Neural cell (in vitro differentiated cells): ENCODE measurements at regions not wholly inside any gene's neighbourhood (a gene's known extent, or its start where the extent isn't known, plus 50 kb on each side); places are given as distances from the start of the nearest gene placed in this dataset.

Experiments used
- H2AFZ ChIP-seq: fragments of 200-600, 300-800 bp; sonication (generic), shearing (Covaris generic); 2 replicates; pipeline ENCODE4 v1.6.0; 2014; ENCODE audit warnings: low read depth, mild to moderate bottlenecking, antibody characterized with exemption, low read length, moderate library complexity
- H3F3A ChIP-seq: fragments of 200-600 bp; shearing (Covaris generic); 2 replicates; pipeline ENCODE4 v1.6.1; 2016; ENCODE audit warnings: mild to moderate bottlenecking, moderate library complexity, mixed read lengths, antibody characterized with exemption, low read length; ENCODE audit not compliant: insufficient read depth, poor library complexity, severe bottlenecking
- H3K27ac ChIP-seq: fragments of 200-600, 300-800 bp; sonication (generic), shearing (Covaris generic); 2 replicates; pipeline ENCODE4 v1.5.1; 2014; ENCODE audit warnings: mild to moderate bottlenecking, low read length, moderate library complexity
- H3K27me3 ChIP-seq: fragments of 300-800, 200-600 bp; sonication (generic), shearing (Covaris generic); 2 replicates; pipeline ENCODE4 v1.6.0; 2014; ENCODE audit warnings: mild to moderate bottlenecking, low read depth, low read length, moderate library complexity; ENCODE audit not compliant: insufficient read depth
- H3K36me3 ChIP-seq: fragments of 300-800, 200-600 bp; sonication (generic), shearing (Covaris generic); 2 replicates; pipeline ENCODE4 v1.5.1; 2014; ENCODE audit warnings: mild to moderate bottlenecking, antibody characterized with exemption, low read length, moderate library complexity; ENCODE audit not compliant: insufficient read depth
- H3K4me2 ChIP-seq: fragments of 300-800, 200-600 bp; sonication (generic), shearing (Covaris generic); 2 replicates; pipeline ENCODE4 v1.6.0; 2014; ENCODE audit warnings: mild to moderate bottlenecking, low read length
- H3K4me3 ChIP-seq: fragments of 300-800, 200-600 bp; sonication (generic), shearing (Covaris generic); 2 replicates; pipeline ENCODE4 v1.5.1; 2014; ENCODE audit warnings: mild to moderate bottlenecking, low read length, moderate library complexity
- H3K79me2 ChIP-seq: fragments of 200-600 bp; shearing (Covaris generic); replicated peaks from 2 replicates; pipeline ENCODE4 v1.6.0; 2014; ENCODE audit warnings: mild to moderate bottlenecking, low read length, moderate library complexity; ENCODE audit not compliant: insufficient read depth
- H3K9ac ChIP-seq: fragments of 300-800, 200-600 bp; sonication (generic), shearing (Covaris generic); 2 replicates; pipeline ENCODE4 v1.6.1; 2016; ENCODE audit warnings: mild to moderate bottlenecking, low read length, mixed read lengths
- H3K9me2 ChIP-seq: fragments of 200-600 bp; shearing (Covaris generic); 2 replicates; pipeline ENCODE4 v1.6.1; 2016; ENCODE audit warnings: mild to moderate bottlenecking, low read length, mixed read lengths; ENCODE audit not compliant: insufficient read depth
- H3K9me3 ChIP-seq: fragments of 200-600, 300-800 bp; sonication (generic), shearing (Covaris generic); 2 replicates; pipeline ENCODE4 v1.6.1; 2016; ENCODE audit warnings: mild to moderate bottlenecking, mixed run types, low read length, moderate library complexity, mixed read lengths
- H4K20me1 ChIP-seq: fragments of 200-600 bp; shearing (Covaris generic); 2 replicates; pipeline ENCODE4 v1.6.1; 2016; ENCODE audit warnings: mild to moderate bottlenecking, mixed run types; ENCODE audit not compliant: insufficient read depth
- EP300 ChIP-seq: fragments of 450-650 bp; conservative IDR thresholded peaks from 2 replicates; pipeline ENCODE4 v1.6.1; 2014; ENCODE audit warnings: antibody characterized with exemption, mild to moderate bottlenecking, moderate library complexity; ENCODE audit not compliant: poor library complexity, severe bottlenecking
- EZH2 ChIP-seq: fragments of 200-600, 300-800 bp; shearing (Covaris generic), sonication (generic); IDR thresholded peaks from 2 replicates; pipeline ENCODE4 v1.6.1; 2014; ENCODE audit warnings: antibody characterized with exemption, low read length, borderline replicate concordance, mild to moderate bottlenecking; ENCODE audit not compliant: insufficient read depth, poor library complexity, severe bottlenecking
- MXI1 ChIP-seq: fragments of 450-650 bp; conservative IDR thresholded peaks from 2 replicates; pipeline ENCODE4 v1.6.1; 2014; ENCODE audit warnings: antibody characterized with exemption, mild to moderate bottlenecking; ENCODE audit not compliant: poor library complexity, severe bottlenecking
- POLR2AphosphoS5 ChIP-seq: IDR thresholded peaks from 2 replicates; pipeline ENCODE4 v1.6.1; 2012
- RAD21 ChIP-seq: fragments of 450-650 bp; conservative IDR thresholded peaks from 2 replicates; pipeline ENCODE4 v1.6.1; 2014; ENCODE audit warnings: antibody characterized with exemption, mild to moderate bottlenecking, moderate library complexity
- SMC3 ChIP-seq: fragments of 450-650 bp; conservative IDR thresholded peaks from 2 replicates; pipeline ENCODE4 v1.6.1; 2014; ENCODE audit warnings: antibody characterized with exemption, mild to moderate bottlenecking, moderate library complexity; ENCODE audit not compliant: poor library complexity
- TAF1 ChIP-seq: IDR thresholded peaks from 2 replicates; pipeline ENCODE4 v1.6.1; 2012; ENCODE audit warnings: low read depth
- TF ChIP-seq, protein P1 (sequence below): IDR thresholded peaks from 2 replicates; pipeline ENCODE4 v1.6.1; 2012; ENCODE audit warnings: borderline replicate concordance
- TF ChIP-seq, protein P2 (sequence below): fragments of 450-650 bp; IDR thresholded peaks from 2 replicates; pipeline ENCODE4 v1.5.1; 2014; ENCODE audit warnings: antibody characterized with exemption, mild to moderate bottlenecking, moderate library complexity; ENCODE audit not compliant: poor library complexity, severe bottlenecking

DNA sequence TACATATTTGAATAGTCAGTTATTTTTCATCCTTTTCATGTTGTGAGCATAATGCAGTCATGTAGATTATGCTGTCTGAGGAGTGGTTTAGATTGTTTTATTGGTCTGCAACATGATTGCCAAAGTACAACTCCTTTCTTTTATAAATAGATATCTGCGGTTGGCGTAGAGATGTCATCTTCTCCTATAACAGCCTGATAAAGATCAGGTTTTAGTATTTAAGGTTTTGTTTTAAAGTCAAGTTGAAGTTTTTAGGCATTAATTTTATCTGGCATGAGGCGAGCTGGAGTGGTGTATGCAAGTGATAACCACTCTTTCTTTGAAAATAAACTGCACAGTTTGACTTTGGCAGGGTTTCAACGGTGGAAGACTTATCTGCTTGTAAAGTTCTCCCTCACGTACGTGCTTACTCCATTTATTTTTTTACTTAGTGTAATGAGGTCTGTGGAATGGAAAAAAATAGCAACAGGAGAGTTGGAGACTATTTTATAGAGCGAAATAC lies 126.3 kb downstream of the FBXO8 start:
- no peaks in the 10 kb centered on the region for H3K36me3 ChIP-seq
- no peaks in the 10 kb centered on the region for H3K9me3 ChIP-seq
- no peak overlapping the region for H3K4me3 ChIP-seq
- no peaks in the 10 kb centered on the region for H3K9me2 ChIP-seq
- no peak overlapping the region for H3K27ac ChIP-seq
- no peaks in the 10 kb centered on the region for H3K27me3 ChIP-seq
- no peak overlapping the region for H3K9ac ChIP-seq
- TF ChIP-seq POLR2AphosphoS5 (no peak), TAF1 (no peak), EZH2 (no peak), MXI1 (no peak), EP300 (no peak), RAD21 (no peak), SMC3 (no peak)
- TF ChIP-seq, protein P1, sequence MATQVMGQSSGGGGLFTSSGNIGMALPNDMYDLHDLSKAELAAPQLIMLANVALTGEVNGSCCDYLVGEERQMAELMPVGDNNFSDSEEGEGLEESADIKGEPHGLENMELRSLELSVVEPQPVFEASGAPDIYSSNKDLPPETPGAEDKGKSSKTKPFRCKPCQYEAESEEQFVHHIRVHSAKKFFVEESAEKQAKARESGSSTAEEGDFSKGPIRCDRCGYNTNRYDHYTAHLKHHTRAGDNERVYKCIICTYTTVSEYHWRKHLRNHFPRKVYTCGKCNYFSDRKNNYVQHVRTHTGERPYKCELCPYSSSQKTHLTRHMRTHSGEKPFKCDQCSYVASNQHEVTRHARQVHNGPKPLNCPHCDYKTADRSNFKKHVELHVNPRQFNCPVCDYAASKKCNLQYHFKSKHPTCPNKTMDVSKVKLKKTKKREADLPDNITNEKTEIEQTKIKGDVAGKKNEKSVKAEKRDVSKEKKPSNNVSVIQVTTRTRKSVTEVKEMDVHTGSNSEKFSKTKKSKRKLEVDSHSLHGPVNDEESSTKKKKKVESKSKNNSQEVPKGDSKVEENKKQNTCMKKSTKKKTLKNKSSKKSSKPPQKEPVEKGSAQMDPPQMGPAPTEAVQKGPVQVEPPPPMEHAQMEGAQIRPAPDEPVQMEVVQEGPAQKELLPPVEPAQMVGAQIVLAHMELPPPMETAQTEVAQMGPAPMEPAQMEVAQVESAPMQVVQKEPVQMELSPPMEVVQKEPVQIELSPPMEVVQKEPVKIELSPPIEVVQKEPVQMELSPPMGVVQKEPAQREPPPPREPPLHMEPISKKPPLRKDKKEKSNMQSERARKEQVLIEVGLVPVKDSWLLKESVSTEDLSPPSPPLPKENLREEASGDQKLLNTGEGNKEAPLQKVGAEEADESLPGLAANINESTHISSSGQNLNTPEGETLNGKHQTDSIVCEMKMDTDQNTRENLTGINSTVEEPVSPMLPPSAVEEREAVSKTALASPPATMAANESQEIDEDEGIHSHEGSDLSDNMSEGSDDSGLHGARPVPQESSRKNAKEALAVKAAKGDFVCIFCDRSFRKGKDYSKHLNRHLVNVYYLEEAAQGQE = no peak
- no peak overlapping the region for H2AFZ ChIP-seq
- no peak overlapping the region for H3K4me2 ChIP-seq
- H3F3A ChIP-seq = no peaks in the 10 kb centered on the region
- no peaks in the 10 kb centered on the region for H3K79me2 ChIP-seq
- no peaks in the 10 kb centered on the region for H4K20me1 ChIP-seq

DNA sequence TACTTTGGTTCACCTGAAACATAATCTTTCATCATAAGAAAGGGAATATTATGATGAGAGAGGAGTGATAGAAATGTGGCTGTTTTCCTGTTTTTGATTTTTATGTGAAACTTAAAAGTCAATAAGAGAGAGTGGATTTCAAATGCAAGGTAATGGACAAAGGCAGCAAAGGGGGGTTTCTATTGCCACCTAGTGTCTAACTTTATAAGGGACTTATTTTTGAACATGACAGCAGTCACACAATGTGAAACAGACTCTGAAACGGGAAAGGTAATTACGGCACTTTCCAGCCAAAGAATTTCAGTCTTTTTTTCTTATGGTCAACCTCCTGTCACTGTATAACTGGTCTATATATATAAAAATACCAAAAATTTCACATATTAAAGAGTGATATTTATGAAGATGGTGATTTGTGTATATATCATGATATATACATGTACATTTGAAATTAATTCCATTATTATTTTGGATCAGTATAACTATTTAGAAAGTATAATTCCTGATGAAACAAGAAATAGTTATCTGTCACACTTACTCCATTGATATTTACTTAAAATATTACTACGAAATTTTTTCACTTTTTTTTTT lies 127.1 kb downstream of the FBXO8 start:
- Histone ChIP-seq H2AFZ (no peak overlapping the region), H3F3A (no peaks in the 10 kb centered on the region), H3K4me3 (no peak overlapping the region), H3K27me3 (no peaks in the 10 kb centered on the region), H3K9ac (no peak overlapping the region), H3K79me2 (no peaks in the 10 kb centered on the region), H4K20me1 (no peaks in the 10 kb centered on the region), H3K4me2 (no peak overlapping the region), H3K9me2 (no peaks in the 10 kb centered on the region), H3K27ac (no peak overlapping the region), H3K36me3 (no peaks in the 10 kb centered on the region), H3K9me3 (no peaks in the 10 kb centered on the region)
- TF ChIP-seq EZH2 = no peak
- TF ChIP-seq RAD21 = peak; percentile 84
- no peak for TF ChIP-seq TAF1
- TF ChIP-seq, protein P2, sequence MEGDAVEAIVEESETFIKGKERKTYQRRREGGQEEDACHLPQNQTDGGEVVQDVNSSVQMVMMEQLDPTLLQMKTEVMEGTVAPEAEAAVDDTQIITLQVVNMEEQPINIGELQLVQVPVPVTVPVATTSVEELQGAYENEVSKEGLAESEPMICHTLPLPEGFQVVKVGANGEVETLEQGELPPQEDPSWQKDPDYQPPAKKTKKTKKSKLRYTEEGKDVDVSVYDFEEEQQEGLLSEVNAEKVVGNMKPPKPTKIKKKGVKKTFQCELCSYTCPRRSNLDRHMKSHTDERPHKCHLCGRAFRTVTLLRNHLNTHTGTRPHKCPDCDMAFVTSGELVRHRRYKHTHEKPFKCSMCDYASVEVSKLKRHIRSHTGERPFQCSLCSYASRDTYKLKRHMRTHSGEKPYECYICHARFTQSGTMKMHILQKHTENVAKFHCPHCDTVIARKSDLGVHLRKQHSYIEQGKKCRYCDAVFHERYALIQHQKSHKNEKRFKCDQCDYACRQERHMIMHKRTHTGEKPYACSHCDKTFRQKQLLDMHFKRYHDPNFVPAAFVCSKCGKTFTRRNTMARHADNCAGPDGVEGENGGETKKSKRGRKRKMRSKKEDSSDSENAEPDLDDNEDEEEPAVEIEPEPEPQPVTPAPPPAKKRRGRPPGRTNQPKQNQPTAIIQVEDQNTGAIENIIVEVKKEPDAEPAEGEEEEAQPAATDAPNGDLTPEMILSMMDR = peak; percentile 84
- TF ChIP-seq, protein P1 = no peak
- no peak for TF ChIP-seq MXI1
- peak; percentile 86 for TF ChIP-seq SMC3
- no peak for TF ChIP-seq EP300
- no peak for TF ChIP-seq POLR2AphosphoS5
